HCT116 (cell line): ENCODE measurements at regions not wholly inside any gene's neighbourhood (a gene's known extent, or its start where the extent isn't known, plus 50 kb on each side); places are given as distances from the start of the nearest gene placed in this dataset.
"Not testable (repeated sequence)": the region's sequence is repeated elsewhere in the genome, so short reads cannot be mapped to it uniquely, and the experiment has no call there.

Experiments
- ATAC-seq: fragments of 200-7000 bp; cut with Tn5 transposase; 2 replicates; pipeline ENCODE4 v1.9.1; 2020; ENCODE audit warnings: mild to moderate bottlenecking, moderate library complexity
- BruUV-seq: library from RNA; stranded (reverse); fragments of 400-500 nt; replicated peaks from 2 replicates; lab custom pipeline; 2021; lab: Mats Ljungman, UMichigan
- CTCF ChIA-PET: fragments of 300-600 bp; sonication (Branson Sonifier 250); formaldehyde crosslinking; loops from one replicate; lab custom pipeline; 2021; ENCODE audit warnings: antibody characterized with exemption; lab: Charles Lee
- POLR2A ChIA-PET: fragments of 300-600, 350-600 bp; sonication (Branson Sonifier 250); formaldehyde crosslinking; loops from one replicate; lab custom pipeline; 2021; ENCODE audit warnings: antibody characterized with exemption; lab: Charles Lee
- RAD21 ChIA-PET, 2 experiments: fragments of 300-600 bp; sonication (Branson Sonifier 250); formaldehyde crosslinking; loops; one replicate each; lab custom pipeline; 2023; ENCODE audit warnings: low total read pairs in 2 of 2; ENCODE audit not compliant: uncharacterized antibody in 2 of 2, unreplicated experiment in 2 of 2, low non-redundant PET in 1 of 2; lab: Charles Lee
- DNase-seq: peaks from one replicate; pipeline ENCODE4 v3.0.0-alpha.2; 2010; ENCODE audit warnings: low read depth, low spot score
- H2AFZ ChIP-seq: fragments of 200-600 bp; shearing (Covaris generic), sonication (generic); 2 replicates; pipeline ENCODE4 v1.6.1; 2017; ENCODE audit warnings: low read depth, mixed run types, mixed read lengths, antibody characterized with exemption, low read length; ENCODE audit not compliant: poor library complexity, severe bottlenecking
- H3K27ac ChIP-seq: 2 replicates; pipeline ENCODE4 v1.5.1; 2012; ENCODE audit warnings: low read depth, low read length
- H3K27me3 ChIP-seq: fragments of 200-600 bp; sonication (generic); 2 replicates; pipeline ENCODE4 v1.6.1; 2016; ENCODE audit warnings: mixed run types, low read length, mixed read lengths; ENCODE audit not compliant: insufficient read depth
- H3K36me3 ChIP-seq, 2 experiments: fragments of 200-500 bp in 1 of 2; fragments of 200-600 bp in 1 of 2; sonication (Bioruptor generic) in 1 of 2; sonication (generic) in 1 of 2; 2 replicates each; pipeline versions ENCODE4 v1.5.1 to v1.6.1; 2014 to 2016; ENCODE audit warnings: low read length in 2 of 2, inconsistent platforms in 1 of 2, mixed read lengths in 1 of 2, mixed run types in 1 of 2; ENCODE audit not compliant: insufficient read depth in 2 of 2, control insufficient read depth in 1 of 2
- H3K4me1 ChIP-seq, 2 experiments: fragments of 200-600 bp in 1 of 2; sonication (generic) in 1 of 2; 2 replicates each; pipeline versions ENCODE4 v1.5.1 to v1.6.1; 2012 to 2017; ENCODE audit warnings: low read length in 2 of 2, inconsistent platforms in 1 of 2, mild to moderate bottlenecking in 1 of 2, mixed read lengths in 1 of 2, mixed run types in 1 of 2, moderate library complexity in 1 of 2; ENCODE audit not compliant: insufficient read depth in 2 of 2, control insufficient read depth in 1 of 2
- H3K4me2 ChIP-seq: fragments of 200-600 bp; sonication (generic); 2 replicates; pipeline ENCODE4 v1.6.1; 2017; ENCODE audit warnings: mixed run types, low read length, mixed read lengths
- H3K4me3 ChIP-seq, 2 experiments: fragments of 200-600 bp in 1 of 2; sonication (generic) in 1 of 2; replicated peaks in 1 of 2; 2 replicates each; pipeline ENCODE4 v1.5.1; 2011 to 2016; ENCODE audit warnings: low read length in 2 of 2, control low read depth in 1 of 2, low read depth in 1 of 2, mild to moderate bottlenecking in 1 of 2, mixed read lengths in 1 of 2, mixed run types in 1 of 2
- H3K79me2 ChIP-seq: fragments of 200-600 bp; sonication (generic); 2 replicates; pipeline ENCODE4 v1.6.1; 2017; ENCODE audit warnings: mild to moderate bottlenecking, mixed run types, low read length, moderate library complexity, mixed read lengths; ENCODE audit not compliant: insufficient read depth
- H3K9ac ChIP-seq: fragments of 200-600 bp; sonication (generic); 2 replicates; pipeline ENCODE4 v1.6.1; 2016; ENCODE audit warnings: low read length, mixed read lengths
- H3K9me2 ChIP-seq: fragments of 200-600 bp; sonication (generic), shearing (Covaris generic); 2 replicates; pipeline ENCODE4 v1.6.1; 2017; ENCODE audit warnings: mixed run types, mild to moderate bottlenecking, moderate library complexity; ENCODE audit not compliant: insufficient read depth
- H3K9me3 ChIP-seq, 2 experiments: fragments of 200-500 bp in 1 of 2; fragments of 200-600 bp in 1 of 2; sonication (Bioruptor generic) in 1 of 2; sonication (generic) in 1 of 2; 2 replicates each; pipeline ENCODE4 v1.6.1; 2014 to 2017; ENCODE audit warnings: low read length in 2 of 2, mixed read lengths in 2 of 2, inconsistent platforms in 1 of 2, low read depth in 1 of 2, mild to moderate bottlenecking in 1 of 2, mixed run types in 1 of 2, moderate library complexity in 1 of 2; ENCODE audit not compliant: control insufficient read depth in 1 of 2, insufficient read depth in 1 of 2
- H4K20me1 ChIP-seq: fragments of 200-600 bp; sonication (generic), shearing (Covaris generic); 2 replicates; pipeline ENCODE4 v1.6.1; 2017; ENCODE audit warnings: mixed run types, mild to moderate bottlenecking, moderate library complexity; ENCODE audit not compliant: insufficient read depth
- EGR1 ChIP-seq: IDR thresholded peaks from 2 replicates; pipeline ENCODE4 v1.6.1; 2012; ENCODE audit warnings: low read depth
- ELF1 ChIP-seq: IDR thresholded peaks from 2 replicates; pipeline ENCODE4 v1.6.1; 2012; ENCODE audit warnings: low read depth, borderline replicate concordance
- EZH2 ChIP-seq: fragments of 200-600 bp; sonication (generic); IDR thresholded peaks from 2 replicates; pipeline ENCODE4 v1.6.1; 2017; ENCODE audit warnings: antibody characterized with exemption, mixed run types
- EZH2phosphoT487 ChIP-seq: fragments of 200-600 bp; IDR thresholded peaks from 2 replicates; pipeline ENCODE4 v1.6.1; 2018; ENCODE audit warnings: antibody characterized with exemption, borderline replicate concordance
- JUND ChIP-seq: IDR thresholded peaks from 2 replicates; pipeline ENCODE4 v1.6.1; 2012
- POLR2A ChIP-seq: IDR thresholded peaks from 2 replicates; pipeline ENCODE4 v1.7.0; 2011; ENCODE audit warnings: borderline replicate concordance; ENCODE audit not compliant: insufficient read depth, insufficient read length; ENCODE audit errors: extremely low read depth
- POLR2AphosphoS5 ChIP-seq: IDR thresholded peaks from 2 replicates; pipeline ENCODE4 v1.6.1; 2011; ENCODE audit warnings: mild to moderate bottlenecking, low read depth, low read length, moderate library complexity
- SIN3A ChIP-seq: IDR thresholded peaks from 2 replicates; pipeline ENCODE4 v1.6.1; 2012; ENCODE audit warnings: low read depth
- SRF ChIP-seq: IDR thresholded peaks from 2 replicates; pipeline ENCODE4 v1.6.1; 2012; ENCODE audit warnings: low read depth
- TCF7L2 ChIP-seq: IDR thresholded peaks from 2 replicates; pipeline ENCODE4 v1.7.0; 2011; ENCODE audit warnings: borderline replicate concordance, inconsistent platforms; ENCODE audit not compliant: insufficient read depth, insufficient read length; ENCODE audit errors: extremely low read depth
- YY1 ChIP-seq: IDR thresholded peaks from 2 replicates; pipeline ENCODE4 v1.6.1; 2011; ENCODE audit warnings: low read length, low read depth, moderate library complexity, mild to moderate bottlenecking; ENCODE audit not compliant: insufficient replicate concordance; ENCODE audit errors: extremely low read depth
- ZFX ChIP-seq: fragments of 450-650 bp; IDR thresholded peaks from 2 replicates; pipeline ENCODE4 v1.6.1; 2017
- intact Hi-C: fragments of 100-400 bp; cut with micrococcal nuclease; formaldehyde crosslinking; loops from 2 replicates; pipeline ENCODE4 v1.10.0; 2022
- TF ChIP-seq, protein P1 (sequence below): IDR thresholded peaks from 2 replicates; pipeline ENCODE4 v1.6.1; 2012; ENCODE audit warnings: low read depth

DNA sequence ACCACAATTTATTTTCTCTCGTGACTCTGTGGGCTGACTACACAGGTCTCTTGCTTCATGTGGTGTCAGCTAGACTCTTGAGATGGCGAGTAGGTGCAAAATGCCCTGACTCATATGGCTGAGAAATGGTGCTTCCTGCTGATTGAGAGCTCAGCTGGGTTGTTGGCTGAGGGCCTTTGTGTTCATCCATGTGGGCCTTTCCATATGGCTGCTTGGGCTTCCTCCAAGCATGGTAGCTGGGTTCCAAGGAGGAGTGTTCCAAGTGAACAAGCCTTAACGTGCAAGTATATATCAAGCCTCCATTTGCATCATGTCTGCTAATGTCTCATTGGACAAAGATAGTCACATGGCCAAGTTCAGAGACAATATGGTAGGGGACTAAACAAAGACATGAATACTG, 164.0 kb downstream of the PDCD6IP start:
- ChIA-PET RAD21 (no interaction called here), CTCF (no interaction called here), POLR2A (no interaction called here)
- Histone ChIP-seq H3K9me3 (no peaks in the 10 kb centered on the region), H3K27me3 (peaks cover 11% of the 10 kb centered on the region), H3K4me3 (no peak overlapping the region), H3K9me2 (no peaks in the 10 kb centered on the region), H3K9ac (no peak overlapping the region), H2AFZ (no peak overlapping the region), H3K4me2 (no peak overlapping the region), H3K36me3 (no peaks in the 10 kb centered on the region), H4K20me1 (no peaks in the 10 kb centered on the region), H3K4me1 (no peaks in the 10 kb centered on the region), H3K27ac (no peak overlapping the region), H3K79me2 (no peaks in the 10 kb centered on the region)
- no TSS peak for BruUV-seq
- intact Hi-C loops = no loop called here
- no peak for ATAC-seq
- TF ChIP-seq TCF7L2 = no peak
- no peak for TF ChIP-seq SRF
- TF ChIP-seq POLR2AphosphoS5 = no peak
- no peak for DNase-seq

DNA sequence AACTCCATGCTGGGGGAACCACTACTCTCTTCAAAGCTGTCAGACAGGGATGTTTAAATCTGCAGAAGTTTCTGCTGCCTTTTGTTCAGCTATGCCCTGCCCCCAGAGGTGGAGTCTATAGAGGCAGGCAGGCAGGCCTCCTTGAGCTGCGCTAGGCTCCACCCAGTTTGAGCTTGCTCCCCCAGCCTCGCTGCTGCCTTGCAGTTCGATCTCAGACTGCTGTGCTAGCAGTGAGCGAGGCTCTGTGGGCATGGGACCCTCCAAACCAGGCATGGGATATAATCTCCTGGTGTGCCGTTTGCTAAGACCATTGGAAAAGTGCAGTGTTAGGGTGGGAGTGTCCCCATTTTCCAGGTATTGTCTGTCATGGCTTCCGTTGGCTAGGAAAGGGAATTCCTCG, 171.8 kb downstream of the PDCD6IP start:
- H3K4me3 ChIP-seq, intact Hi-C loops, POLR2A ChIA-PET, CTCF ChIA-PET, H2AFZ ChIP-seq, H3K36me3 ChIP-seq, H3K9me2 ChIP-seq, H3K4me1 ChIP-seq, RAD21 ChIA-PET, H3K4me2 ChIP-seq, H3K27ac ChIP-seq, BruUV-seq, H4K20me1 ChIP-seq, H3K9me3 ChIP-seq, DNase-seq, H3K79me2 ChIP-seq, ATAC-seq, H3K9ac ChIP-seq: not testable (repeated sequence)
- H3K27me3 ChIP-seq = peaks cover 16% of the 10 kb centered on the region; the same call in 1 of the 2 replicates

DNA sequence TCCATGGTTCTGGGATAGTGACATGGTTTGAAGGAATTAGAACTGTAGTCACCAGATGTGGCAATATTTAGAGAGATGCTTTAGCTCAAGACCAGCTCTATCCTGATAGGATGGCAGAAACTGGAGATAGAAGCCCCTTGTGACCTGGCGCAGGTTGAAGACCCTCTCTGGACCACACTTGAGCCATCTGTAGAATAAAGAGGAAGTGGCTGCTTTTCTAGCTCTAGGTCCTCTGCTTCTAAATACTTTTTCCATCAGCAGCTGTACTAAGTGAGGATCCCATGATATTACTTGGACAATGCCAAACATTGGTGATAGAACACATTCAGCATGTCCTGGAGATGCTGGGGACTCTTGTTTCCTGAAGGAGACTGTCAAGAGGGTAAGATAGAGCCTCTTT, 172.6 kb downstream of the PDCD6IP start:
- H3K4me3 ChIP-seq = no peak overlapping the region
- H4K20me1 ChIP-seq = no peaks in the 10 kb centered on the region; the same call in 1 of the 2 replicates
- no peak overlapping the region for H2AFZ ChIP-seq
- peaks cover 16% of the 10 kb centered on the region for H3K27me3 ChIP-seq
- H3K27ac ChIP-seq = no peak overlapping the region
- H3K36me3 ChIP-seq = no peaks in the 10 kb centered on the region
- H3K4me1 ChIP-seq = no peaks in the 10 kb centered on the region
- no peaks in the 10 kb centered on the region for H3K79me2 ChIP-seq
- CTCF ChIA-PET = no interaction called here
- POLR2A ChIA-PET = no interaction called here
- DNase-seq = no peak
- no peak overlapping the region for H3K9ac ChIP-seq
- RAD21 ChIA-PET = no interaction called here
- no peaks in the 10 kb centered on the region for H3K9me2 ChIP-seq
- no peak overlapping the region for H3K4me2 ChIP-seq
- intact Hi-C loops = no loop called here
- ATAC-seq = no peak
- no peak for TF ChIP-seq YY1
- no peak for TF ChIP-seq EZH2phosphoT487
- TF ChIP-seq, protein P1, sequence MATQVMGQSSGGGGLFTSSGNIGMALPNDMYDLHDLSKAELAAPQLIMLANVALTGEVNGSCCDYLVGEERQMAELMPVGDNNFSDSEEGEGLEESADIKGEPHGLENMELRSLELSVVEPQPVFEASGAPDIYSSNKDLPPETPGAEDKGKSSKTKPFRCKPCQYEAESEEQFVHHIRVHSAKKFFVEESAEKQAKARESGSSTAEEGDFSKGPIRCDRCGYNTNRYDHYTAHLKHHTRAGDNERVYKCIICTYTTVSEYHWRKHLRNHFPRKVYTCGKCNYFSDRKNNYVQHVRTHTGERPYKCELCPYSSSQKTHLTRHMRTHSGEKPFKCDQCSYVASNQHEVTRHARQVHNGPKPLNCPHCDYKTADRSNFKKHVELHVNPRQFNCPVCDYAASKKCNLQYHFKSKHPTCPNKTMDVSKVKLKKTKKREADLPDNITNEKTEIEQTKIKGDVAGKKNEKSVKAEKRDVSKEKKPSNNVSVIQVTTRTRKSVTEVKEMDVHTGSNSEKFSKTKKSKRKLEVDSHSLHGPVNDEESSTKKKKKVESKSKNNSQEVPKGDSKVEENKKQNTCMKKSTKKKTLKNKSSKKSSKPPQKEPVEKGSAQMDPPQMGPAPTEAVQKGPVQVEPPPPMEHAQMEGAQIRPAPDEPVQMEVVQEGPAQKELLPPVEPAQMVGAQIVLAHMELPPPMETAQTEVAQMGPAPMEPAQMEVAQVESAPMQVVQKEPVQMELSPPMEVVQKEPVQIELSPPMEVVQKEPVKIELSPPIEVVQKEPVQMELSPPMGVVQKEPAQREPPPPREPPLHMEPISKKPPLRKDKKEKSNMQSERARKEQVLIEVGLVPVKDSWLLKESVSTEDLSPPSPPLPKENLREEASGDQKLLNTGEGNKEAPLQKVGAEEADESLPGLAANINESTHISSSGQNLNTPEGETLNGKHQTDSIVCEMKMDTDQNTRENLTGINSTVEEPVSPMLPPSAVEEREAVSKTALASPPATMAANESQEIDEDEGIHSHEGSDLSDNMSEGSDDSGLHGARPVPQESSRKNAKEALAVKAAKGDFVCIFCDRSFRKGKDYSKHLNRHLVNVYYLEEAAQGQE = no peak
- no peak for TF ChIP-seq JUND
- no peak for TF ChIP-seq ELF1
- TF ChIP-seq POLR2A = no peak
- TF ChIP-seq SIN3A = no peak
- no peak for TF ChIP-seq EGR1
- TF ChIP-seq EZH2 = no peak
- TF ChIP-seq ZFX = no peak
- no TSS peak for BruUV-seq
- no peaks in the 10 kb centered on the region for H3K9me3 ChIP-seq
